Neural progenitor cell (in vitro differentiated cells): ENCODE measurements at regions not wholly inside any gene's neighbourhood (a gene's known extent, or its start where the extent isn't known, plus 50 kb on each side); places are given as distances from the start of the nearest gene placed in this dataset.

ENCODE experiments used
- CTCF ChIP-seq: fragments of 200-600 bp; sonication (generic); IDR thresholded peaks from 2 replicates; pipeline ENCODE4 v1.5.1; 2017; ENCODE audit warnings: antibody characterized with exemption, mild to moderate bottlenecking
- EZH2phosphoT487 ChIP-seq: fragments of 200-600 bp; sonication (generic); IDR thresholded peaks from 2 replicates; pipeline ENCODE4 v1.6.1; 2017; ENCODE audit warnings: antibody characterized with exemption

GRCh38 chr14:101056446-101056845 lies 152.9 kb upstream of the RTL1 start:
- TF ChIP-seq CTCF (no peak), EZH2phosphoT487 (no peak)
